HCT116 (cell line): ENCODE measurements at regions not wholly inside any gene's neighbourhood (a gene's known extent, or its start where the extent isn't known, plus 50 kb on each side); places are given as distances from the start of the nearest gene placed in this dataset.

Experiments used
- ATAC-seq: fragments of 200-7000 bp; cut with Tn5 transposase; 2 replicates; pipeline ENCODE4 v1.9.1; 2020; ENCODE audit warnings: mild to moderate bottlenecking, moderate library complexity
- BruUV-seq: library from RNA; stranded (reverse); fragments of 400-500 nt; replicated peaks from 2 replicates; lab custom pipeline; 2021; lab: Mats Ljungman, UMichigan
- CTCF ChIA-PET: fragments of 300-600 bp; sonication (Branson Sonifier 250); formaldehyde crosslinking; loops from one replicate; lab custom pipeline; 2021; ENCODE audit warnings: antibody characterized with exemption; lab: Charles Lee
- POLR2A ChIA-PET: fragments of 300-600, 350-600 bp; sonication (Branson Sonifier 250); formaldehyde crosslinking; loops from one replicate; lab custom pipeline; 2021; ENCODE audit warnings: antibody characterized with exemption; lab: Charles Lee
- RAD21 ChIA-PET, 2 experiments: fragments of 300-600 bp; sonication (Branson Sonifier 250); formaldehyde crosslinking; loops; one replicate each; lab custom pipeline; 2023; ENCODE audit warnings: low total read pairs in 2 of 2; ENCODE audit not compliant: uncharacterized antibody in 2 of 2, unreplicated experiment in 2 of 2, low non-redundant PET in 1 of 2; lab: Charles Lee
- DNase-seq: peaks from one replicate; pipeline ENCODE4 v3.0.0-alpha.2; 2010; ENCODE audit warnings: low read depth, low spot score
- H2AFZ ChIP-seq: fragments of 200-600 bp; shearing (Covaris generic), sonication (generic); 2 replicates; pipeline ENCODE4 v1.6.1; 2017; ENCODE audit warnings: low read depth, mixed run types, mixed read lengths, antibody characterized with exemption, low read length; ENCODE audit not compliant: poor library complexity, severe bottlenecking
- H3K27ac ChIP-seq: 2 replicates; pipeline ENCODE4 v1.5.1; 2012; ENCODE audit warnings: low read depth, low read length
- H3K27me3 ChIP-seq: fragments of 200-600 bp; sonication (generic); 2 replicates; pipeline ENCODE4 v1.6.1; 2016; ENCODE audit warnings: mixed run types, low read length, mixed read lengths; ENCODE audit not compliant: insufficient read depth
- H3K36me3 ChIP-seq, 2 experiments: fragments of 200-500 bp in 1 of 2; fragments of 200-600 bp in 1 of 2; sonication (Bioruptor generic) in 1 of 2; sonication (generic) in 1 of 2; 2 replicates each; pipeline versions ENCODE4 v1.5.1 to v1.6.1; 2014 to 2016; ENCODE audit warnings: low read length in 2 of 2, inconsistent platforms in 1 of 2, mixed read lengths in 1 of 2, mixed run types in 1 of 2; ENCODE audit not compliant: insufficient read depth in 2 of 2, control insufficient read depth in 1 of 2
- H3K4me1 ChIP-seq, 2 experiments: fragments of 200-600 bp in 1 of 2; sonication (generic) in 1 of 2; 2 replicates each; pipeline versions ENCODE4 v1.5.1 to v1.6.1; 2012 to 2017; ENCODE audit warnings: low read length in 2 of 2, inconsistent platforms in 1 of 2, mild to moderate bottlenecking in 1 of 2, mixed read lengths in 1 of 2, mixed run types in 1 of 2, moderate library complexity in 1 of 2; ENCODE audit not compliant: insufficient read depth in 2 of 2, control insufficient read depth in 1 of 2
- H3K4me2 ChIP-seq: fragments of 200-600 bp; sonication (generic); 2 replicates; pipeline ENCODE4 v1.6.1; 2017; ENCODE audit warnings: mixed run types, low read length, mixed read lengths
- H3K4me3 ChIP-seq, 2 experiments: fragments of 200-600 bp in 1 of 2; sonication (generic) in 1 of 2; replicated peaks in 1 of 2; 2 replicates each; pipeline ENCODE4 v1.5.1; 2011 to 2016; ENCODE audit warnings: low read length in 2 of 2, control low read depth in 1 of 2, low read depth in 1 of 2, mild to moderate bottlenecking in 1 of 2, mixed read lengths in 1 of 2, mixed run types in 1 of 2
- H3K79me2 ChIP-seq: fragments of 200-600 bp; sonication (generic); 2 replicates; pipeline ENCODE4 v1.6.1; 2017; ENCODE audit warnings: mild to moderate bottlenecking, mixed run types, low read length, moderate library complexity, mixed read lengths; ENCODE audit not compliant: insufficient read depth
- H3K9ac ChIP-seq: fragments of 200-600 bp; sonication (generic); 2 replicates; pipeline ENCODE4 v1.6.1; 2016; ENCODE audit warnings: low read length, mixed read lengths
- H3K9me2 ChIP-seq: fragments of 200-600 bp; sonication (generic), shearing (Covaris generic); 2 replicates; pipeline ENCODE4 v1.6.1; 2017; ENCODE audit warnings: mixed run types, mild to moderate bottlenecking, moderate library complexity; ENCODE audit not compliant: insufficient read depth
- H3K9me3 ChIP-seq, 2 experiments: fragments of 200-500 bp in 1 of 2; fragments of 200-600 bp in 1 of 2; sonication (Bioruptor generic) in 1 of 2; sonication (generic) in 1 of 2; 2 replicates each; pipeline ENCODE4 v1.6.1; 2014 to 2017; ENCODE audit warnings: low read length in 2 of 2, mixed read lengths in 2 of 2, inconsistent platforms in 1 of 2, low read depth in 1 of 2, mild to moderate bottlenecking in 1 of 2, mixed run types in 1 of 2, moderate library complexity in 1 of 2; ENCODE audit not compliant: control insufficient read depth in 1 of 2, insufficient read depth in 1 of 2
- H4K20me1 ChIP-seq: fragments of 200-600 bp; sonication (generic), shearing (Covaris generic); 2 replicates; pipeline ENCODE4 v1.6.1; 2017; ENCODE audit warnings: mixed run types, mild to moderate bottlenecking, moderate library complexity; ENCODE audit not compliant: insufficient read depth
- CBX3 ChIP-seq: IDR thresholded peaks from 2 replicates; pipeline ENCODE4 v1.6.1; 2012; ENCODE audit warnings: low read depth
- CEBPB ChIP-seq: IDR thresholded peaks from 2 replicates; pipeline ENCODE4 v1.6.1; 2012; ENCODE audit warnings: low read depth
- CTCF ChIP-seq, 3 experiments: fragments of 200-600 bp in 1 of 3; sonication (generic) in 1 of 3; IDR thresholded peaks in 2 of 3; conservative IDR thresholded peaks in 1 of 3; 2 replicates each; pipeline ENCODE4 v1.5.1; 2012 to 2017; ENCODE audit warnings: low read depth in 2 of 3, low read length in 2 of 3, antibody characterized with exemption in 1 of 3, borderline replicate concordance in 1 of 3, control low read depth in 1 of 3, mild to moderate bottlenecking in 1 of 3, mixed read lengths in 1 of 3, mixed run types in 1 of 3, moderate library complexity in 1 of 3; ENCODE audit not compliant: insufficient read depth in 1 of 3
- EGR1 ChIP-seq: IDR thresholded peaks from 2 replicates; pipeline ENCODE4 v1.6.1; 2012; ENCODE audit warnings: low read depth
- ELF1 ChIP-seq: IDR thresholded peaks from 2 replicates; pipeline ENCODE4 v1.6.1; 2012; ENCODE audit warnings: low read depth, borderline replicate concordance
- EZH2 ChIP-seq: fragments of 200-600 bp; sonication (generic); IDR thresholded peaks from 2 replicates; pipeline ENCODE4 v1.6.1; 2017; ENCODE audit warnings: antibody characterized with exemption, mixed run types
- FOSL1 ChIP-seq: IDR thresholded peaks from 2 replicates; pipeline ENCODE4 v1.6.1; 2012; ENCODE audit warnings: low read depth
- JUND ChIP-seq: IDR thresholded peaks from 2 replicates; pipeline ENCODE4 v1.6.1; 2012
- MAX ChIP-seq: IDR thresholded peaks from 2 replicates; pipeline ENCODE4 v1.6.1; 2012
- POLR2AphosphoS5 ChIP-seq: IDR thresholded peaks from 2 replicates; pipeline ENCODE4 v1.6.1; 2011; ENCODE audit warnings: mild to moderate bottlenecking, low read depth, low read length, moderate library complexity
- RAD21 ChIP-seq: IDR thresholded peaks from 2 replicates; pipeline ENCODE4 v1.6.1; 2012; ENCODE audit warnings: low read depth, mild to moderate bottlenecking
- REST ChIP-seq: IDR thresholded peaks from 2 replicates; pipeline ENCODE4 v1.6.1; 2012; ENCODE audit warnings: low read depth
- SIN3A ChIP-seq: IDR thresholded peaks from 2 replicates; pipeline ENCODE4 v1.6.1; 2012; ENCODE audit warnings: low read depth
- SP1 ChIP-seq: IDR thresholded peaks from 2 replicates; pipeline ENCODE4 v1.6.1; 2012; ENCODE audit warnings: low read depth
- TCF7L2 ChIP-seq: IDR thresholded peaks from 2 replicates; pipeline ENCODE4 v1.7.0; 2011; ENCODE audit warnings: borderline replicate concordance, inconsistent platforms; ENCODE audit not compliant: insufficient read depth, insufficient read length; ENCODE audit errors: extremely low read depth
- YY1 ChIP-seq: IDR thresholded peaks from 2 replicates; pipeline ENCODE4 v1.6.1; 2011; ENCODE audit warnings: low read length, low read depth, moderate library complexity, mild to moderate bottlenecking; ENCODE audit not compliant: insufficient replicate concordance; ENCODE audit errors: extremely low read depth
- ZBTB33 ChIP-seq: IDR thresholded peaks from 2 replicates; pipeline ENCODE4 v1.6.1; 2011; ENCODE audit warnings: mild to moderate bottlenecking, low read length, moderate library complexity; ENCODE audit not compliant: insufficient replicate concordance; ENCODE audit errors: extremely low read depth
- ZFX ChIP-seq: fragments of 450-650 bp; IDR thresholded peaks from 2 replicates; pipeline ENCODE4 v1.6.1; 2017
- ZNF274 ChIP-seq: fragments of 200-500 bp; sonication (Bioruptor generic); IDR thresholded peaks from 2 replicates; pipeline ENCODE4 v1.6.1; 2014; ENCODE audit warnings: mild to moderate bottlenecking, low read depth, low read length, inconsistent platforms
- intact Hi-C: fragments of 100-400 bp; cut with micrococcal nuclease; formaldehyde crosslinking; loops from 2 replicates; pipeline ENCODE4 v1.10.0; 2022

- DNase-seq: no peak
- intact Hi-C loops: no loop called here
- CTCF ChIA-PET: no interaction called here
- RAD21 ChIA-PET: no interaction called here
- no TSS peak for BruUV-seq
- ATAC-seq: no peak
- Histone ChIP-seq H3K9me3 (peaks cover 3 to 7% of the 10 kb centered on the region in 2 experiments; a peak in 2 of 4 replicates), H3K9me2 (no peaks in the 10 kb centered on the region), H3K4me2 (no peak overlapping the region), H3K27ac (no peak overlapping the region), H3K36me3 (no peaks in the 10 kb centered on the region), H2AFZ (no peak overlapping the region), H3K4me1 (no peaks in the 10 kb centered on the region), H3K4me3 (no peak overlapping the region), H4K20me1 (no peaks in the 10 kb centered on the region), H3K79me2 (no peaks in the 10 kb centered on the region), H3K9ac (no peak overlapping the region), H3K27me3 (no peaks in the 10 kb centered on the region)
- TF ChIP-seq YY1: no peak
- TF ChIP-seq REST: no peak
- TF ChIP-seq RAD21: no peak
- TF ChIP-seq ZBTB33: no peak
- no peak for TF ChIP-seq MAX
- TF ChIP-seq ELF1: no peak
- no peak for TF ChIP-seq CTCF (IDR thresholded peaks at IDR 0.05 in 2 of 3, conservative IDR thresholded peaks at IDR 0.05 in 1 of 3; ENCODE audit: borderline replicate concordance in 1 of 3, insufficient read depth in 1 of 3, low read depth in 2 of 3, low read length in 2 of 3)
- no peak for TF ChIP-seq EGR1
- TF ChIP-seq CBX3: no peak
- TF ChIP-seq ZFX: no peak
- TF ChIP-seq JUND: no peak
- no peak for TF ChIP-seq CEBPB
- no peak for TF ChIP-seq SP1
- TF ChIP-seq SIN3A: no peak
- no peak for TF ChIP-seq TCF7L2
- no peak for TF ChIP-seq POLR2AphosphoS5
- TF ChIP-seq EZH2: no peak
- TF ChIP-seq FOSL1: no peak
- TF ChIP-seq ZNF274: no peak
- POLR2A ChIA-PET: no interaction called here
Observed at GRCh38 chr4:24070117-24070516, 180.3 kb upstream of the PPARGC1A start.
